Colonic mucosa (tissue), 4 donors: ENCODE measurements at regions not wholly inside any gene's neighbourhood (a gene's known extent, or its start where the extent isn't known, plus 50 kb on each side); places are given as distances from the start of the nearest gene placed in this dataset.
A peak's percentile ranks its signal among the peaks of the same experiment; 100 is the strongest.
"Not testable (repeated sequence)": the region's sequence is repeated elsewhere in the genome, so short reads cannot be mapped to it uniquely, and the experiment has no call there.

Experiments used
- DNase-seq: peaks from one replicate; pipeline ENCODE4 v3.0.0-alpha.2; 2020
- H3K27ac ChIP-seq: fragments of 200-600 bp; one replicate; pipeline ENCODE4 v1.8.0; 2021
- H3K27me3 ChIP-seq: fragments of 200-600 bp; one replicate; pipeline ENCODE4 v1.8.0; 2021
- H3K36me3 ChIP-seq: fragments of 200-600 bp; one replicate; pipeline ENCODE4 v1.8.0; 2021
- H3K4me1 ChIP-seq: fragments of 200-600 bp; one replicate; pipeline ENCODE4 v1.8.0; 2021; ENCODE audit warnings: mild to moderate bottlenecking
- H3K4me3 ChIP-seq: fragments of 200-600 bp; one replicate; pipeline ENCODE4 v1.8.0; 2021
- H3K9ac ChIP-seq, 2 donors: one replicate each; pipeline ENCODE4 v1.7.0; 2013; ENCODE audit warnings: control low read depth in 2 of 2, low read depth in 2 of 2, low read length in 2 of 2
- H3K9me3 ChIP-seq: fragments of 200-600 bp; one replicate; pipeline ENCODE4 v1.8.0; 2021
- CTCF ChIP-seq: fragments of 200-600 bp; IDR thresholded peaks from one replicate; pipeline ENCODE4 v1.8.0; 2022; ENCODE audit warnings: antibody characterized with exemption, mild to moderate bottlenecking
- intact Hi-C: fragments of 100-400 bp; cut with DNase I; formaldehyde crosslinking; loops from one replicate; pipeline ENCODE4 v1.14.1; 2022
- donor health status: healthy.
- donor health status: DM: no; HTN: no; CAD: no.
- donor health status: DM: no; HTN: no; CAD: no.

- H3K9me3 ChIP-seq, intact Hi-C loops, H3K4me3 ChIP-seq, H3K4me1 ChIP-seq, H3K27ac ChIP-seq, H3K9ac ChIP-seq, DNase-seq, H3K36me3 ChIP-seq, H3K27me3 ChIP-seq: not testable (repeated sequence)
Measured at GRCh38 chr21:9821472-9821871, 699.9 kb upstream of the TPTE start.

GRCh38 chr21:9822093-9822820, 699.1 kb upstream of the TPTE start:
- H3K27me3 ChIP-seq, intact Hi-C loops: not testable (repeated sequence)

GRCh38 chr21:9823197-9824157, 697.9 kb upstream of the TPTE start:
- H3K27me3 ChIP-seq, H3K9me3 ChIP-seq, H3K4me1 ChIP-seq, H3K4me3 ChIP-seq, H3K27ac ChIP-seq, intact Hi-C loops, H3K36me3 ChIP-seq, H3K9ac ChIP-seq: not testable (repeated sequence)
- DNase-seq = peak; percentile 58

More at GRCh38 chr21:9822093-9822820, 699.1 kb upstream of the TPTE start:
- H3K9ac ChIP-seq, H3K36me3 ChIP-seq, H3K4me3 ChIP-seq, DNase-seq, H3K27ac ChIP-seq, H3K9me3 ChIP-seq, H3K4me1 ChIP-seq: not testable (repeated sequence)

GRCh38 chr21:9830801-9831200, 690.6 kb upstream of the TPTE start:
- H3K4me1 ChIP-seq, H3K4me3 ChIP-seq, H3K9me3 ChIP-seq, H3K27me3 ChIP-seq, H3K36me3 ChIP-seq, H3K9ac ChIP-seq, DNase-seq, intact Hi-C loops, H3K27ac ChIP-seq: not testable (repeated sequence)

GRCh38 chr21:9832751-9833150, 688.6 kb upstream of the TPTE start:
- H3K27me3 ChIP-seq, H3K36me3 ChIP-seq, H3K9ac ChIP-seq, DNase-seq, H3K4me1 ChIP-seq, H3K4me3 ChIP-seq, intact Hi-C loops, H3K9me3 ChIP-seq, H3K27ac ChIP-seq: not testable (repeated sequence)

GRCh38 chr21:9836547-9836946, 684.8 kb upstream of the TPTE start:
- H3K27ac ChIP-seq, DNase-seq, H3K4me3 ChIP-seq, H3K4me1 ChIP-seq, H3K36me3 ChIP-seq, H3K9ac ChIP-seq, H3K9me3 ChIP-seq, intact Hi-C loops, H3K27me3 ChIP-seq: not testable (repeated sequence)

GRCh38 chr21:9837001-9837400, 684.4 kb upstream of the TPTE start:
- H3K4me1 ChIP-seq, DNase-seq, H3K27ac ChIP-seq, intact Hi-C loops, H3K9ac ChIP-seq, H3K9me3 ChIP-seq, H3K4me3 ChIP-seq, H3K27me3 ChIP-seq, H3K36me3 ChIP-seq: not testable (repeated sequence)

GRCh38 chr21:9837526-9837925, 683.9 kb upstream of the TPTE start:
- H3K27ac ChIP-seq, H3K9ac ChIP-seq, H3K4me3 ChIP-seq, H3K4me1 ChIP-seq, DNase-seq, H3K27me3 ChIP-seq, H3K36me3 ChIP-seq, intact Hi-C loops, H3K9me3 ChIP-seq: not testable (repeated sequence)

- no peaks in the 10 kb centered on the region for H3K27me3 ChIP-seq
- intact Hi-C loops = no loop called here
- H3K4me1 ChIP-seq = no peaks in the 10 kb centered on the region
- no peak overlapping the region for H3K9ac ChIP-seq
- H3K27ac ChIP-seq = no peak overlapping the region
- no peaks in the 10 kb centered on the region for H3K36me3 ChIP-seq
- no peak for TF ChIP-seq CTCF
- H3K4me3 ChIP-seq = no peak overlapping the region
- no peak for DNase-seq
- peaks cover 6% of the 10 kb centered on the region for H3K9me3 ChIP-seq
Measured at GRCh38 chr21:9837946-9838737, 683.2 kb upstream of the TPTE start.
